Activated naive CD4-positive, alpha-beta T cell treated with anti-CD3 and anti-CD28 coated beads, Interleukin-2, amount 50 U/mL, for 24 hours (primary cell): ENCODE measurements at regions not wholly inside any gene's neighbourhood (a gene's known extent, or its start where the extent isn't known, plus 50 kb on each side); places are given as distances from the start of the nearest gene placed in this dataset.
"Not testable (repeated sequence)": the region's sequence is repeated elsewhere in the genome, so short reads cannot be mapped to it uniquely, and the experiment has no call there.

Experiments used
- H3K27ac Mint-ChIP-seq: one replicate; pipeline ENCODE4 v1.8.0; 2021; ENCODE audit warnings: mild to moderate bottlenecking, mixed read lengths
- H3K27me3 Mint-ChIP-seq: one replicate; pipeline ENCODE4 v1.8.0; 2021; ENCODE audit warnings: mixed read lengths
- H3K36me3 Mint-ChIP-seq: one replicate; pipeline ENCODE4 v1.8.0; 2021; ENCODE audit warnings: mixed read lengths
- H3K4me1 Mint-ChIP-seq: one replicate; pipeline ENCODE4 v1.8.0; 2021; ENCODE audit warnings: mixed read lengths
- H3K4me3 Mint-ChIP-seq: one replicate; pipeline ENCODE4 v1.8.0; 2021; ENCODE audit warnings: mild to moderate bottlenecking, mixed read lengths
- H3K9me3 Mint-ChIP-seq: one replicate; pipeline ENCODE4 v1.8.0; 2021; ENCODE audit warnings: mixed read lengths

GRCh38 chr1:192462616-192463015, 113.0 kb upstream of the RGS1 start:
- Mint-ChIP-seq H3K4me1 (no peaks in the 10 kb centered on the region), H3K27me3 (peaks cover 22% of the 10 kb centered on the region), H3K4me3 (no peak overlapping the region), H3K36me3 (no peaks in the 10 kb centered on the region), H3K9me3 (no peaks in the 10 kb centered on the region), H3K27ac (no peak overlapping the region)

- H3K9me3 Mint-ChIP-seq, result no peaks in the 10 kb centered on the region
- H3K27me3 Mint-ChIP-seq, result peaks cover 21% of the 10 kb centered on the region
These were observed 111.9 kb upstream of the RGS1 start for GRCh38 chr1:192463661-192464060.

GRCh38 chr1:192465221-192465620, 110.4 kb upstream of the RGS1 start:
- H3K27ac Mint-ChIP-seq, H3K9me3 Mint-ChIP-seq, H3K4me1 Mint-ChIP-seq, H3K36me3 Mint-ChIP-seq, H3K4me3 Mint-ChIP-seq: not testable (repeated sequence)
- peaks cover 29% of the 10 kb centered on the region for H3K27me3 Mint-ChIP-seq

More at GRCh38 chr1:192463661-192464060, 111.9 kb upstream of the RGS1 start:
- no peaks in the 10 kb centered on the region for H3K4me1 Mint-ChIP-seq
- no peak overlapping the region for H3K4me3 Mint-ChIP-seq
- no peak overlapping the region for H3K27ac Mint-ChIP-seq
- no peaks in the 10 kb centered on the region for H3K36me3 Mint-ChIP-seq

DNA sequence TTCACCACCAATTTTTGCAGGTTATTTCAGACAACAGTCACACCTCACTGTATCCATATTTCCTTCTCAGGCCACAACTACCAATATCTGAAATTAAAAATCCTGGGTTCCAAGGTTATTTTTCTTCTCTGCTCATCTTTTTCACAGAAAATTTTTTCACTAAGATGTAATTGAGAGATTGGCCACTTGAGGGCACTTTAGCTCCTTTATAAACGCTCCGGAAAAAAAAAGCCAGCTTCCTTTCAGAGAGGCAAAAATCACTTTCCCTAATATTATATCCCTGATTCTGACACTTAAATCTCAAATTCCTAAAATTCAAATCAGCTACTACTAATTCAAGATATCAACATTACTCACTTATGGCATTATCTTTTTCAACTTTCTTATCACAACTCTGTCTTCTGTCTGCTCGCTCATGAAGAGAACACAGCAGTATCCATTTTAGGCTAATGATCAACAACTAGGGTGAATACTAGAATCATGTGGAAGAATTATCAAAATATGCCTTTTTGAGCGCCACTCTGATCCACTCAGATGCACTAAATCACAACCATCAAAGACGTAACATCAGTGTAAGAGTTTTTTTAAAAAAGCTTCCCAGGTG, 101.4 kb upstream of the RGS1 start:
- H3K4me1 Mint-ChIP-seq, result no peaks in the 10 kb centered on the region
- no peak overlapping the region for H3K27ac Mint-ChIP-seq
- no peaks in the 10 kb centered on the region for H3K36me3 Mint-ChIP-seq
- H3K27me3 Mint-ChIP-seq, result peaks cover 9% of the 10 kb centered on the region
- H3K4me3 Mint-ChIP-seq, result no peak overlapping the region
- H3K9me3 Mint-ChIP-seq, result no peaks in the 10 kb centered on the region

- peaks cover 2% of the 10 kb centered on the region for H3K27me3 Mint-ChIP-seq
- H3K27ac Mint-ChIP-seq, result no peak overlapping the region
- no peak overlapping the region for H3K4me3 Mint-ChIP-seq
- no peaks in the 10 kb centered on the region for H3K36me3 Mint-ChIP-seq
- H3K4me1 Mint-ChIP-seq, result no peaks in the 10 kb centered on the region
- H3K9me3 Mint-ChIP-seq, result no peaks in the 10 kb centered on the region
These were observed 100.2 kb upstream of the RGS1 start for GRCh38 chr1:192475329-192475728.

DNA sequence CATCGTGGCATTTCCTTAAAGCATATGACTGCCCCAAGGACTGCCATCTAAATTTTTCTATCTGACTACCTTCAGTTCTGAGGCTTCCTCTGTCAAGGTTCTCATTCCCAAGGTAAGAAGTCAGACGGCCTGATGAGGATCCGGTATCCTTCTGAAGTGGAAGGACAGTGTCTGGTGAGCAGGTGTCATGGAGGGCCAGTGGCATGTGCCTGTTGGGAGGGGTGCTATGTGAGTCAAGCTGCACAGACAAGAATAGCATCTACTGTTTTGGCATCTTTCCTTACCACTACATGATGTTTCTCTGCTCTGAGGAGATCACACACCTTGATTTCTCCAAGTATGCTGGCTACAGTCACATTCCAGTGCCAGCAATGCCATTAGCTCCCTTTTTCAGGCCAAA, 99.6 kb upstream of the RGS1 start:
- no peaks in the 10 kb centered on the region for H3K4me1 Mint-ChIP-seq
- H3K27ac Mint-ChIP-seq, result no peak overlapping the region

DNA sequence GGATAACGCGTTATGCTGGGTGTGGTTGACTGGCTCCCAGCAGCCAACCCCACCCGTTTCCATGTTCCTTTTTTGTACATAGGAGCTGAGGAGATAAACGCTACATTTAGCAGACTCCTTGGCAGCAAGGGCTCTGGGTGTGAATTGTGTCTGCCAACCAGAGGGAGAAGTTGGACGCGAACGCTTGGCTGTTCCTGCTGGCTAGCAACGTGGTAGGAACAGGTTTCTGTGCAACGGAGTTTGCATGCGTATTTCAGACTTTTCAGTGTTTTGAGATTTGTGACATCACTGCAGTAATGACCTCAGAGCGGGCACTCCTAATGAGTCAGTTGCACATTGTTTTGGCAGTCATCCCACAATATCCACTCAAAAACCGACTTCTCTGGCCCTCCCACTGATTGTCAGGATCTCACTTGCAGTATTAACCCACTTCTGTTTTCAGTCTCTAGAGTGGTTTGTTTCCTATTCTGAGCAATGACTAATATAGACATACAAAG, 98.7 kb upstream of the RGS1 start:
- Mint-ChIP-seq H3K4me3 (no peak overlapping the region), H3K27ac (no peak overlapping the region), H3K9me3 (no peaks in the 10 kb centered on the region), H3K36me3 (no peaks in the 10 kb centered on the region), H3K27me3 (no peaks in the 10 kb centered on the region), H3K4me1 (no peaks in the 10 kb centered on the region)

More for the DNA sequence above, 99.6 kb upstream of the RGS1 start:
- no peaks in the 10 kb centered on the region for H3K36me3 Mint-ChIP-seq
- no peaks in the 10 kb centered on the region for H3K27me3 Mint-ChIP-seq
- no peak overlapping the region for H3K4me3 Mint-ChIP-seq
- H3K9me3 Mint-ChIP-seq, result no peaks in the 10 kb centered on the region

- H3K4me3 Mint-ChIP-seq, result no peak overlapping the region
- no peak overlapping the region for H3K27ac Mint-ChIP-seq
- no peaks in the 10 kb centered on the region for H3K27me3 Mint-ChIP-seq
- H3K9me3 Mint-ChIP-seq, result no peaks in the 10 kb centered on the region
- H3K36me3 Mint-ChIP-seq, result no peaks in the 10 kb centered on the region
- H3K4me1 Mint-ChIP-seq, result no peaks in the 10 kb centered on the region
These were observed 97.9 kb upstream of the RGS1 start for GRCh38 chr1:192477630-192478029.

- H3K4me1 Mint-ChIP-seq, result peaks cover 6% of the 10 kb centered on the region
- H3K9me3 Mint-ChIP-seq, result no peaks in the 10 kb centered on the region
- H3K36me3 Mint-ChIP-seq, result no peaks in the 10 kb centered on the region
- H3K4me3 Mint-ChIP-seq, result no peak overlapping the region
- H3K27me3 Mint-ChIP-seq, result no peaks in the 10 kb centered on the region
- H3K27ac Mint-ChIP-seq, result no peak overlapping the region
These were observed 89.7 kb upstream of the RGS1 start for GRCh38 chr1:192485692-192486436.

GRCh38 chr1:192488058-192488457, 87.5 kb upstream of the RGS1 start:
- H3K4me1 Mint-ChIP-seq, result peaks cover 6% of the 10 kb centered on the region
- H3K9me3 Mint-ChIP-seq, result no peaks in the 10 kb centered on the region
- no peak overlapping the region for H3K4me3 Mint-ChIP-seq
- H3K27ac Mint-ChIP-seq, result no peak overlapping the region
- H3K36me3 Mint-ChIP-seq, result no peaks in the 10 kb centered on the region
- no peaks in the 10 kb centered on the region for H3K27me3 Mint-ChIP-seq

DNA sequence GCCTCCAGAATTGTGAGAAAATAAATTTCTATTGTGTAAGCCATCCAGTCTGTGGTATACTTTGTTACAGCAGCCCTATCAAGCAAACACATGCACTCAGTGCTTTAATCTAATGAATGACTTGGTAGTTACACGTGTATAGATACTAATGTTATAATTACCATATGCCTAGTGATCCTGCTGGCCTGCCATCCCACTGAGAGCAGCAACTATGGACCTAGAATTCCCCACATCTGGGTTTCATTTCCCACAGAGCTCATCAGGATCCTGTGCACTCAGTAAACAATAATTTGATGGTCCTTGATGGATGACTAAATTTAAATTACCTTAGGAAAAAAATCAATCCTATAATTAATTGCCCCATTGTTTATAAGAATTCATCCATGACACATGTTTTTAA, 86.5 kb upstream of the RGS1 start:
- H3K9me3 Mint-ChIP-seq, result no peaks in the 10 kb centered on the region
- no peak overlapping the region for H3K27ac Mint-ChIP-seq
- no peaks in the 10 kb centered on the region for H3K36me3 Mint-ChIP-seq
- no peak overlapping the region for H3K4me3 Mint-ChIP-seq
- peaks cover 6% of the 10 kb centered on the region for H3K4me1 Mint-ChIP-seq
- H3K27me3 Mint-ChIP-seq, result no peaks in the 10 kb centered on the region

DNA sequence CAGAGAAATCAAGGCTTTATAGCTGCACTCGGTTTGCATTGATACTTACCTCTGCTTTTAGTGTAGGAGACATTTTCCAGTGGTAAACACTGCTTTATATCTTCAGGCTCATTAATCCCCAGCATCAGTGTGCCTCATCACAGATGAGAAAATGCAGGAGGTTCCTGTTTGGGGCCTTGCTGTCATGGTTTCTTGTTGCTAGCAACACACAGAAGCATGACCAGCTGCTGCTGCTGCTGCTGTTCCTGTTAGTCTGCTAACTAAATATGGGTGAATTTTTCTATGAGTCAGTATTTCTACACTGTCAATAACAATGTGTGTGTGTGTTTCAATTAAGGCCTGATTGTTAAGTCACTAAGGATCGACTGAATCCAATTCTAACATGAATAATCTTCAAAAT, 85.8 kb upstream of the RGS1 start:
- no peaks in the 10 kb centered on the region for H3K9me3 Mint-ChIP-seq

GRCh38 chr1:192491804-192492554, 83.6 kb upstream of the RGS1 start:
- H3K27ac Mint-ChIP-seq, result no peak overlapping the region

More for the DNA sequence above, 85.8 kb upstream of the RGS1 start:
- peaks cover 6% of the 10 kb centered on the region for H3K4me1 Mint-ChIP-seq
- H3K4me3 Mint-ChIP-seq, result no peak overlapping the region
- no peaks in the 10 kb centered on the region for H3K36me3 Mint-ChIP-seq
- H3K27me3 Mint-ChIP-seq, result no peaks in the 10 kb centered on the region
- H3K27ac Mint-ChIP-seq, result peak overlapping the region; percentile 8

DNA sequence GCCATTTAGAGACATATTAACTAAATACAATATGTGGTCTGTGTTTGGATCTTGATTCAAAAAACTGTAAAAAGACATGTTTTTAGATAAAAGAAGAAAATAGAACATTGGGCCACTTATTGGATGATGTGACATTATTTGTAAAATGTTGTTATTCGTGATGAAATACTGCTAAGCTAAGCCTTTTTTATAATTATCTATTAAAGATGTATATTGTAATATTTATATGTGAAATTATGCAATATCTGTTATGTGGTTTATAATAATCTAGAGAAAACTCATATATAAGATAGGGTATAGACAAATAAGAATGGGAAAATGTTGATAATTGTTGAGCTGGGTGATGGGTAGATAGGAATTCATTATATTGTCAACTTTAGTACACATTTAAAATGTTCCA, 82.0 kb upstream of the RGS1 start:
- Mint-ChIP-seq H3K27me3 (no peaks in the 10 kb centered on the region), H3K4me1 (peaks cover 25% of the 10 kb centered on the region), H3K9me3 (no peaks in the 10 kb centered on the region), H3K27ac (no peak overlapping the region), H3K36me3 (no peaks in the 10 kb centered on the region), H3K4me3 (no peak overlapping the region)

More at GRCh38 chr1:192491804-192492554, 83.6 kb upstream of the RGS1 start:
- H3K4me1 Mint-ChIP-seq, result peaks cover 9% of the 10 kb centered on the region
- H3K27me3 Mint-ChIP-seq, result no peaks in the 10 kb centered on the region
- no peak overlapping the region for H3K4me3 Mint-ChIP-seq
- no peaks in the 10 kb centered on the region for H3K9me3 Mint-ChIP-seq
- no peaks in the 10 kb centered on the region for H3K36me3 Mint-ChIP-seq

GRCh38 chr1:192496369-192497056, 79.1 kb upstream of the RGS1 start:
- Mint-ChIP-seq H3K27me3 (no peaks in the 10 kb centered on the region), H3K4me1 (peaks cover 20% of the 10 kb centered on the region), H3K9me3 (no peaks in the 10 kb centered on the region), H3K27ac (peak overlapping the region; percentile 23), H3K36me3 (no peaks in the 10 kb centered on the region), H3K4me3 (no peak overlapping the region)
